22Rv1 (cell line): ENCODE measurements at regions not wholly inside any gene's neighbourhood (a gene's known extent, or its start where the extent isn't known, plus 50 kb on each side); places are given as distances from the start of the nearest gene placed in this dataset.

Source experiments
- ZFX ChIP-seq: fragments of 450-650 bp; IDR thresholded peaks from 2 replicates; pipeline ENCODE4 v1.6.1; 2017; ENCODE audit warnings: antibody characterized with exemption, borderline replicate concordance
- TF ChIP-seq, protein P1 (sequence below): fragments of 450-650 bp; IDR thresholded peaks from 2 replicates; pipeline ENCODE4 v1.5.1; 2017; ENCODE audit warnings: mild to moderate bottlenecking

DNA sequence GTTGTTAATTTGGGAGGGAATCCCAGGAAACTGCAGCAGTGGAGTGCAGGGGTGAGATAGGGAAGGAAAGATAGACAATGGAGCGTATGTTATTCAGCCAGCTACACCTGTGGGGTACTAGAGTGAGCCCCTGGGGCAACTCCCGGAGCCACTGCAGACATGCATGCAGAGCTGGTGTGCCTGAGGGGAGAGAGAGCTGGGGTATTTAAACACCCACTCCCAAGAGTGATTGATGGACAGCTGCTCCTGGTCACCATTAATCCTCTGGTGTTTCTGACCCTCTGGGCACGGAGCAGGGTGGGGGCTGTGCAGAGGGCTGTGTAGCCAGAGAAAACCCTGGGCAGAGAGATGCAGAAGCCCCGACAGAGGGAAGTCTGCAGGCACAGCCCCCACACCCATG, 146.7 kb upstream of the CDH4 start:
- TF ChIP-seq, protein P1, sequence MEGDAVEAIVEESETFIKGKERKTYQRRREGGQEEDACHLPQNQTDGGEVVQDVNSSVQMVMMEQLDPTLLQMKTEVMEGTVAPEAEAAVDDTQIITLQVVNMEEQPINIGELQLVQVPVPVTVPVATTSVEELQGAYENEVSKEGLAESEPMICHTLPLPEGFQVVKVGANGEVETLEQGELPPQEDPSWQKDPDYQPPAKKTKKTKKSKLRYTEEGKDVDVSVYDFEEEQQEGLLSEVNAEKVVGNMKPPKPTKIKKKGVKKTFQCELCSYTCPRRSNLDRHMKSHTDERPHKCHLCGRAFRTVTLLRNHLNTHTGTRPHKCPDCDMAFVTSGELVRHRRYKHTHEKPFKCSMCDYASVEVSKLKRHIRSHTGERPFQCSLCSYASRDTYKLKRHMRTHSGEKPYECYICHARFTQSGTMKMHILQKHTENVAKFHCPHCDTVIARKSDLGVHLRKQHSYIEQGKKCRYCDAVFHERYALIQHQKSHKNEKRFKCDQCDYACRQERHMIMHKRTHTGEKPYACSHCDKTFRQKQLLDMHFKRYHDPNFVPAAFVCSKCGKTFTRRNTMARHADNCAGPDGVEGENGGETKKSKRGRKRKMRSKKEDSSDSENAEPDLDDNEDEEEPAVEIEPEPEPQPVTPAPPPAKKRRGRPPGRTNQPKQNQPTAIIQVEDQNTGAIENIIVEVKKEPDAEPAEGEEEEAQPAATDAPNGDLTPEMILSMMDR = no peak
- TF ChIP-seq ZFX = no peak
